Mesenchymal stem cell (in vitro differentiated cells and primary cell): ENCODE measurements at regions not wholly inside any gene's neighbourhood (a gene's known extent, or its start where the extent isn't known, plus 50 kb on each side); places are given as distances from the start of the nearest gene placed in this dataset.

ENCODE experiments used
- DNase-seq: peaks from one replicate; pipeline ENCODE4 v3.0.0-alpha.2; 2013
- H2AFZ ChIP-seq: one replicate; pipeline ENCODE4 v1.6.1; 2013; ENCODE audit warnings: low read depth, mild to moderate bottlenecking, control low read depth, inconsistent platforms, low read length, moderate library complexity
- H2AK5ac ChIP-seq: 2 replicates; pipeline ENCODE4 v1.6.1; 2013; ENCODE audit warnings: low read length, moderate library complexity, mild to moderate bottlenecking, inconsistent platforms; ENCODE audit not compliant: severe bottlenecking
- H2BK120ac ChIP-seq: one replicate; pipeline ENCODE4 v1.6.1; 2013; ENCODE audit warnings: low read depth, mild to moderate bottlenecking, inconsistent platforms, low read length, moderate library complexity
- H2BK12ac ChIP-seq, 2 experiments: one replicate each; pipeline ENCODE4 v1.6.1; 2013; ENCODE audit warnings: inconsistent platforms in 2 of 2, low read length in 2 of 2, mild to moderate bottlenecking in 2 of 2, moderate library complexity in 2 of 2, control low read depth in 1 of 2
- H2BK15ac ChIP-seq: one replicate; pipeline ENCODE4 v1.6.1; 2013; ENCODE audit warnings: mild to moderate bottlenecking, low read depth, inconsistent platforms; ENCODE audit not compliant: poor library complexity, severe bottlenecking
- H2BK5ac ChIP-seq: 2 replicates; pipeline ENCODE4 v1.6.1; 2013; ENCODE audit warnings: low read depth, mild to moderate bottlenecking, low read length, control low read depth, inconsistent platforms; ENCODE audit not compliant: poor library complexity, severe bottlenecking
- H3K14ac ChIP-seq, 2 experiments: one replicate each; pipeline ENCODE4 v1.6.1; 2013; ENCODE audit warnings: inconsistent platforms in 2 of 2, low read length in 2 of 2, control low read depth in 1 of 2, mild to moderate bottlenecking in 1 of 2, moderate library complexity in 1 of 2
- H3K18ac ChIP-seq, 2 experiments: one replicate each; pipeline ENCODE4 v1.6.1; 2013; ENCODE audit warnings: inconsistent platforms in 2 of 2, low read length in 2 of 2, control low read depth in 1 of 2, low read depth in 1 of 2, mild to moderate bottlenecking in 1 of 2
- H3K23ac ChIP-seq, 2 experiments: one replicate each; pipeline ENCODE4 v1.6.1; 2013; ENCODE audit warnings: inconsistent platforms in 2 of 2, low read length in 2 of 2, mild to moderate bottlenecking in 2 of 2, moderate library complexity in 2 of 2, control low read depth in 1 of 2
- H3K27ac ChIP-seq: 2 replicates; pipeline ENCODE4 v1.5.1; 2013; ENCODE audit warnings: mild to moderate bottlenecking, moderate library complexity, low read length, control low read depth, inconsistent platforms; ENCODE audit not compliant: poor library complexity, severe bottlenecking
- H3K27me3 ChIP-seq, 2 experiments: 2 replicates each; pipeline versions ENCODE4 v1.6.1 to v1.7.0; 2013; ENCODE audit warnings: low read length in 2 of 2, mild to moderate bottlenecking in 2 of 2, moderate library complexity in 2 of 2, control low read depth in 1 of 2, inconsistent platforms in 1 of 2; ENCODE audit not compliant: control insufficient read depth in 1 of 2, insufficient read depth in 1 of 2
- H3K36me3 ChIP-seq, 2 experiments: 2 replicates each; pipeline versions ENCODE4 v1.6.1 to v1.7.0; 2013; ENCODE audit warnings: low read length in 2 of 2, control low read depth in 1 of 2, inconsistent platforms in 1 of 2, low read depth in 1 of 2, mild to moderate bottlenecking in 1 of 2; ENCODE audit not compliant: insufficient read depth in 2 of 2, control insufficient read depth in 1 of 2
- H3K4ac ChIP-seq, 2 experiments: one replicate each; pipeline ENCODE4 v1.6.1; 2013; ENCODE audit warnings: inconsistent platforms in 2 of 2, low read length in 2 of 2, mild to moderate bottlenecking in 2 of 2, moderate library complexity in 2 of 2, control low read depth in 1 of 2, low read depth in 1 of 2
- H3K4me1 ChIP-seq: 2 replicates; pipeline ENCODE4 v1.6.1; 2013; ENCODE audit warnings: low read depth, low read length, control low read depth; ENCODE audit not compliant: control insufficient read depth, insufficient read depth
- H3K4me2 ChIP-seq: 2 replicates; pipeline ENCODE4 v1.6.1; 2013; ENCODE audit warnings: low read length, mild to moderate bottlenecking, inconsistent platforms; ENCODE audit not compliant: poor library complexity, severe bottlenecking
- H3K4me3 ChIP-seq, 2 experiments: 2 replicates each; pipeline versions ENCODE4 v1.5.1 to v1.7.0; 2013; ENCODE audit warnings: low read length in 2 of 2, mild to moderate bottlenecking in 2 of 2, control low read depth in 1 of 2, low read depth in 1 of 2; ENCODE audit not compliant: insufficient read depth in 1 of 2
- H3K79me1 ChIP-seq: replicated peaks from 2 replicates; pipeline ENCODE4 v1.6.1; 2013; ENCODE audit warnings: mild to moderate bottlenecking, control low read depth, low read length, inconsistent platforms; ENCODE audit not compliant: poor library complexity, severe bottlenecking
- H3K9ac ChIP-seq: 2 replicates; pipeline ENCODE4 v1.7.0; 2013; ENCODE audit warnings: mild to moderate bottlenecking, low read length, moderate library complexity
- H3K9me3 ChIP-seq: 2 replicates; pipeline ENCODE4 v1.7.0; 2013; ENCODE audit warnings: mild to moderate bottlenecking, low read length; ENCODE audit not compliant: control insufficient read depth
- H4K8ac ChIP-seq: one replicate; pipeline ENCODE4 v1.6.1; 2013; ENCODE audit warnings: inconsistent platforms, mild to moderate bottlenecking, low read length, moderate library complexity
- H4K91ac ChIP-seq: one replicate; pipeline ENCODE4 v1.6.1; 2013; ENCODE audit warnings: mild to moderate bottlenecking, low read length, inconsistent platforms
- WGBS: methylation state at CpG from one replicate; pipeline ENCODE4 v1.1.7; 2013; ENCODE audit warnings: mixed read lengths; 5-methylcytosine and 5-hydroxymethylcytosine counted together

- WGBS = 93% methylated on average over 6 of the region's 6 CpGs
- H2BK5ac ChIP-seq = no peak overlapping the region
- no peak overlapping the region for H3K4me3 ChIP-seq
- no peak overlapping the region for H4K91ac ChIP-seq
- no peak overlapping the region for H2BK12ac ChIP-seq
- H2BK120ac ChIP-seq = no peak overlapping the region
- H3K14ac ChIP-seq = no peak overlapping the region
- peaks cover 20 to 56% of the 10 kb centered on the region in 2 experiments for H3K27me3 ChIP-seq
- no peak overlapping the region for H3K23ac ChIP-seq
- H3K4me1 ChIP-seq = peaks cover 2% of the 10 kb centered on the region
- H2BK15ac ChIP-seq = no peak overlapping the region
- H3K4me2 ChIP-seq = no peak overlapping the region
- H3K79me1 ChIP-seq = no peaks in the 10 kb centered on the region
- H3K27ac ChIP-seq = no peak overlapping the region
- DNase-seq = no peak
- H2AK5ac ChIP-seq = no peak overlapping the region
- no peaks in the 10 kb centered on the region for H3K36me3 ChIP-seq
- no peak overlapping the region for H4K8ac ChIP-seq
- H2AFZ ChIP-seq = no peak overlapping the region
- H3K9me3 ChIP-seq = peaks cover 9% of the 10 kb centered on the region
- H3K4ac ChIP-seq = no peak overlapping the region
- no peak overlapping the region for H3K9ac ChIP-seq
- H3K18ac ChIP-seq = no peak overlapping the region
Measured at GRCh38 chr3:72323773-72324172, 524.5 kb downstream of the SHQ1 start.

- no peak overlapping the region for H4K8ac ChIP-seq
- H3K9ac ChIP-seq = no peak overlapping the region
- 96% methylated on average over 7 of the region's 11 CpGs for WGBS
- H3K18ac ChIP-seq = no peak overlapping the region
- H3K23ac ChIP-seq = no peak overlapping the region
- peaks cover 3% of the 10 kb centered on the region for H3K4me1 ChIP-seq
- H3K36me3 ChIP-seq = no peaks in the 10 kb centered on the region
- peaks cover 9% of the 10 kb centered on the region for H3K9me3 ChIP-seq
- no peak overlapping the region for H3K14ac ChIP-seq
- H3K4me3 ChIP-seq = no peak overlapping the region
- H3K4me2 ChIP-seq = no peak overlapping the region
- H4K91ac ChIP-seq = no peak overlapping the region
- no peak overlapping the region for H2BK12ac ChIP-seq
- H2BK5ac ChIP-seq = no peak overlapping the region
- no peak overlapping the region for H2AFZ ChIP-seq
- no peak for DNase-seq
- peaks cover 13 to 43% of the 10 kb centered on the region in 2 experiments for H3K27me3 ChIP-seq
- no peak overlapping the region for H3K4ac ChIP-seq
- no peak overlapping the region for H2BK15ac ChIP-seq
- no peak overlapping the region for H3K27ac ChIP-seq
- H2BK120ac ChIP-seq = no peak overlapping the region
- no peaks in the 10 kb centered on the region for H3K79me1 ChIP-seq
- no peak overlapping the region for H2AK5ac ChIP-seq
Measured at GRCh38 chr3:72322264-72322976, 525.8 kb downstream of the SHQ1 start.

- Histone ChIP-seq H4K8ac (no peak overlapping the region), H2BK12ac (no peak overlapping the region), H3K18ac (no peak overlapping the region), H3K4me1 (peaks cover 7% of the 10 kb centered on the region), H3K36me3 (no peaks in the 10 kb centered on the region), H3K4me2 (no peak overlapping the region), H2BK5ac (no peak overlapping the region), H3K79me1 (no peaks in the 10 kb centered on the region), H3K23ac (no peak overlapping the region), H3K4me3 (no peak overlapping the region), H3K9ac (no peak overlapping the region), H2AK5ac (no peak overlapping the region), H2BK120ac (no peak overlapping the region), H3K27ac (no peak overlapping the region), H2AFZ (no peak overlapping the region), H3K4ac (no peak overlapping the region), H3K27me3 (peaks cover 13 to 28% of the 10 kb centered on the region in 2 experiments), H3K14ac (no peak overlapping the region), H4K91ac (no peak overlapping the region), H3K9me3 (peaks cover 9% of the 10 kb centered on the region), H2BK15ac (no peak overlapping the region)
- 84% methylated on average over 3 of the region's 3 CpGs for WGBS
- DNase-seq = no peak
Measured at GRCh38 chr3:72320955-72321303, 527.3 kb downstream of the SHQ1 start.

- H2BK12ac ChIP-seq = no peak overlapping the region
- no peak overlapping the region for H3K18ac ChIP-seq
- H2BK5ac ChIP-seq = no peak overlapping the region
- H3K4me1 ChIP-seq = peaks cover 7% of the 10 kb centered on the region
- no peaks in the 10 kb centered on the region for H3K79me1 ChIP-seq
- H4K8ac ChIP-seq = no peak overlapping the region
- peak overlapping the region; percentile 43 for H4K91ac ChIP-seq
- DNase-seq = no peak
- H3K36me3 ChIP-seq = no peaks in the 10 kb centered on the region
- H3K4me2 ChIP-seq = no peak overlapping the region
- no peak overlapping the region for H2AFZ ChIP-seq
- WGBS = 89% methylated on average over 15 of the region's 17 CpGs
- peaks cover 8 to 22% of the 10 kb centered on the region in 2 experiments for H3K27me3 ChIP-seq
- peak overlapping the region; percentile 63 for H2BK15ac ChIP-seq
- H3K9ac ChIP-seq = no peak overlapping the region
- H3K27ac ChIP-seq = no peak overlapping the region
- no peak overlapping the region for H3K4ac ChIP-seq
- no peak overlapping the region for H3K14ac ChIP-seq
- H2BK120ac ChIP-seq = no peak overlapping the region
- H3K9me3 ChIP-seq = peaks cover 3% of the 10 kb centered on the region
- H3K23ac ChIP-seq = no peak overlapping the region
- H2AK5ac ChIP-seq = no peak overlapping the region
- no peak overlapping the region for H3K4me3 ChIP-seq
Measured at GRCh38 chr3:72320095-72320954, 527.9 kb downstream of the SHQ1 start.
